ENCODE measurements at regions not wholly inside any gene's neighbourhood (a gene's known extent, or its start where the extent isn't known, plus 50 kb on each side); places are given as distances from the start of the nearest gene placed in this dataset.

GRCh38 chr2:225735844-225736243 is 336.3 kb downstream of the NYAP2 start:
- no peak for TF ChIP-seq POLR2A (IDR thresholded peaks at IDR 0.05)
- TF ChIP-seq CTCF (IDR thresholded peaks at IDR 0.05), result no peak
- ATAC-seq, result no peak
- DNase-seq, result no peak
- no peaks in the 10 kb centered on the region for H3K9me3 ChIP-seq
- no peaks in the 10 kb centered on the region for H3K36me3 ChIP-seq
- 16% methylated on average over 3 of the region's 3 CpGs for WGBS (ENCODE audit: insufficient coverage, low coverage, low lambda C conversion rate, missing lambda C conversion rate)
- no peak overlapping the region for H3K4me3 ChIP-seq
- intact Hi-C loops (cut with DNase I), result no loop called here
- no peak overlapping the region for H3K27ac ChIP-seq
- H3K4me1 ChIP-seq, result no peaks in the 10 kb centered on the region
- H3K27me3 ChIP-seq, result no peaks in the 10 kb centered on the region

GRCh38 chr2:225725726-225726125 is 326.2 kb downstream of the NYAP2 start:
- TF ChIP-seq POLR2A (IDR thresholded peaks at IDR 0.05) (no peak), CTCF (IDR thresholded peaks at IDR 0.05) (no peak)
- ATAC-seq (no peak), DNase-seq (no peak)
- no peaks in the 10 kb centered on the region for H3K9me3 ChIP-seq
- WGBS (ENCODE audit: insufficient coverage, low coverage, low lambda C conversion rate, missing lambda C conversion rate), result 47% methylated on average over 3 of the region's 3 CpGs
- H3K4me1 ChIP-seq, result no peaks in the 10 kb centered on the region
- no peak overlapping the region for H3K27ac ChIP-seq
- H3K4me3 ChIP-seq, result no peak overlapping the region
- intact Hi-C loops (cut with DNase I), result no loop called here
- H3K36me3 ChIP-seq, result no peaks in the 10 kb centered on the region
- no peaks in the 10 kb centered on the region for H3K27me3 ChIP-seq

Small RNA genes lying in the stretch of these regions (microRNA-seq; reads per million reads assigned to microRNA genes)
- gene MIR5702, result 0 to 0.29 reads per million in 2 donors

Small RNA genes lying in the stretch of these regions (small RNA-seq; reads per million reads assigned to genes)
- gene AC068138.1, result 0 reads per million in 2 experiments
- gene MIR5702, result 0 reads per million in 2 experiments
